HEK293T (cell line): ENCODE measurements at regions not wholly inside any gene's neighbourhood (a gene's known extent, or its start where the extent isn't known, plus 50 kb on each side); places are given as distances from the start of the nearest gene placed in this dataset.

Source experiments
- ARNT ChIP-seq: fragments of 450-650 bp; IDR thresholded peaks from 2 replicates; pipeline ENCODE4 v1.6.1; 2017; ENCODE audit warnings: mild to moderate bottlenecking
- BHLHE40 ChIP-seq: fragments of 450-650 bp; IDR thresholded peaks from 2 replicates; pipeline ENCODE4 v1.6.1; 2016; ENCODE audit warnings: mild to moderate bottlenecking, moderate library complexity, borderline replicate concordance
- CTBP1 ChIP-seq: fragments of 450-650 bp; IDR thresholded peaks from 2 replicates; pipeline ENCODE4 v1.6.1; 2016; ENCODE audit warnings: borderline replicate concordance
- FOXA1 ChIP-seq: fragments of 450-650 bp; IDR thresholded peaks from 2 replicates; pipeline ENCODE4 v1.6.1; 2016; ENCODE audit warnings: mild to moderate bottlenecking
- FOXM1 ChIP-seq: fragments of 450-650 bp; IDR thresholded peaks from 2 replicates; pipeline ENCODE4 v1.6.1; 2017; ENCODE audit warnings: mild to moderate bottlenecking, borderline replicate concordance
- HDGF ChIP-seq: fragments of 450-650 bp; IDR thresholded peaks from 2 replicates; pipeline ENCODE4 v1.6.1; 2017; ENCODE audit warnings: antibody characterized with exemption, borderline replicate concordance
- L3MBTL2 ChIP-seq: fragments of 450-650 bp; conservative IDR thresholded peaks from 2 replicates; pipeline ENCODE4 v1.6.1; 2016; ENCODE audit warnings: mild to moderate bottlenecking
- LEF1 ChIP-seq: fragments of 450-650 bp; IDR thresholded peaks from 2 replicates; pipeline ENCODE4 v1.6.1; 2017; ENCODE audit warnings: mild to moderate bottlenecking, borderline replicate concordance
- NFRKB ChIP-seq: fragments of 450-650 bp; IDR thresholded peaks from 2 replicates; pipeline ENCODE4 v1.6.1; 2016; ENCODE audit warnings: mild to moderate bottlenecking, moderate library complexity
- SP1 ChIP-seq: fragments of 450-650 bp; IDR thresholded peaks from 2 replicates; pipeline ENCODE4 v1.6.1; 2017
- TARDBP ChIP-seq: fragments of 450-650 bp; IDR thresholded peaks from 2 replicates; pipeline ENCODE4 v1.6.1; 2016
- ZNF384 ChIP-seq: fragments of 450-650 bp; IDR thresholded peaks from 2 replicates; pipeline ENCODE4 v1.6.1; 2016

DNA sequence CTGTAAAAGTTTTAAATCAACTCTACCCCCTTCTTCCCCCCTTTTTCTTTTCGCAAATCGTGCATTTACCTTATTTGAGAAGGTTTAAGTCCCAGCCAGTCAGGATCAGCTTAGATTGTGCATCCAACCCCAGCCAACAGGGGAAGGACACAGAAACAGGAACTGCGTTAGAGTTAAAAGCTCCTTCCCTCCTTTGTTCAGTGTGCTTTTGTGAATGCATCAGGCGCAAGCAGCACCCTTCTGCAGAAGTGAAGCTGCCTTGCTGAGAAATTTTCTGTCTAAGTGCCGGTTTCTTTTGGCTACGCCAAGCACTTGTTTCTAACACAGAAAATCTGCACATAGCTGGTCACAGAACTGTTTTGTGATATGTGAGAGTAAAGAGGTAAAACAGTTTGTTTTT is 56.2 kb upstream of the PRRC2C start:
- TF ChIP-seq ZNF384 (no peak), FOXM1 (no peak), NFRKB (no peak), TARDBP (no peak), L3MBTL2 (no peak), HDGF (no peak), SP1 (no peak), ARNT (no peak), LEF1 (no peak), CTBP1 (no peak), BHLHE40 (no peak), FOXA1 (no peak)
